ENCODE measurements at regions not wholly inside any gene's neighbourhood (a gene's known extent, or its start where the extent isn't known, plus 50 kb on each side); places are given as distances from the start of the nearest gene placed in this dataset.

DNA sequence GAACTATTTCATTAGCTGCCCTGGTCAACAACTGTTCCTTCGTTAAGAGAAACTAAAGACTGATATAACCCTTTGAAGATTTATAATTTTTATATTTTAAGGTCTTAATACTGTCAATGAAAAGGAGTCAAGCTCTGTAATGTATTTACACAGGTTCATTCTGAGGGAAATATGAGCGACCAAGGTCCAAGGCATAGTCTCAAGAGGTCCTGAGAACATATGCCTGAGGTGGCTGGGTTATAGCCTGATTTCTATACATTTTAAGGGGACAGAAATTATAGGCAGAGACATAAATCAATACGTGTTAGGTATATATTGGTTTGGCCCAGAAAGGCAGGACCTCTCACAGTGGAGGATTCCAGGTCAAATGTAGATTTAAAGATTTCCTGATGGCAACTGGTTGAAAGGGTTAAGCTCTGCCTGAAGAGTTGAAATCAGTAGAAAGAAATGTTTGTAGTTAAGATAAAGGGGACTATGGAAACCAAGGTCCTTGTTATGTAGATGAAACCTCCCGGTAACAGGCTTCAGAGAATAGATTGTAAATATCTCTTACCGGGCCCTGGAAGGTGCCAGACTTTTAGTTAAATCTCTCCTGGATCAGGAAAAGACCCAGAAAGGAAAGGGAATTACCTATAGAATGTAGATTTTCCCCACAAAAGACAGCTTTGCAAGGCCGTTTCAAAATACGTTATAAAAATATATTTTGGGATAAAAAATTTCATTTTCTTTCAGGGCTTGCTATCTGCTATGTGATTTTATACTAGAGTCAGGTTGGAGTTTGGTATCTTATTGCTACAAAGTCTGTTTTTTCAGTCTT is 107.3 kb upstream of the PRLR start:
- Histone ChIP-seq H3K9me2 (replicated peaks; ENCODE audit: insufficient read depth, low read length) (no peaks in the 10 kb centered on the region), H3F3A (ENCODE audit: insufficient read depth, low read length) (no peaks in the 10 kb centered on the region), H3K27me3 (replicated peaks; ENCODE audit: insufficient read depth, low read length) (no peaks in the 10 kb centered on the region), H4K20me1 (ENCODE audit: insufficient read depth, low read length) (no peaks in the 10 kb centered on the region), H3K27ac (ENCODE audit: low read length) (no peak overlapping the region), H3K4me3 (ENCODE audit: low read length) (no peak overlapping the region), H3K79me2 (ENCODE audit: low read length) (no peaks in the 10 kb centered on the region), H3K9me3 (replicated peaks; ENCODE audit: insufficient read depth, low read length) (no peaks in the 10 kb centered on the region), H3K36me3 (replicated peaks; ENCODE audit: insufficient read depth, low read length) (no peaks in the 10 kb centered on the region), H3K4me2 (ENCODE audit: low read depth, low read length) (no peak overlapping the region), H2AFZ (ENCODE audit: low read length) (no peak overlapping the region), H3K9ac (ENCODE audit: low read length) (no peak overlapping the region), H3K4me1 (ENCODE audit: low read length) (no peaks in the 10 kb centered on the region)
- DNase-seq: no peak
- TF ChIP-seq EZH2phosphoT487 (IDR thresholded peaks at IDR 0.05; ENCODE audit: low read length): no peak

DNA sequence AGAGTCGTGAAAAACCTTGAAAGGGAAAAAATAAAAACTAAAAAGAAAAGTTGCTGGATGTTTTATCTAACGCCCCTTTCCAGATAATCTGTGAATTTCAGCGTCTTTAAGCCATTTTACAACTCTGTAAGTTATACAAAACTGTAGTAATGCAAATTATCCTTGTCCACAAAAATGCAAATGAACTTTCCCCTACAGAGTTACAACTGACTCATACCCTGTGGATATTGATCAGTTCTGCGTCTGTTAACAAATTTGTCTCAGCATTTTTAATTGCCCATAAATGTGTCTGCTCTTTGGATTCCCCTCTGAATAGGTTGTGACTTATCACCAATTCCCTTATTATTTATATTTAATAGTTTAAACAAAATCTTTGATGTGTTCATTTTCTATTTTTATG is 105.9 kb upstream of the PRLR start:
- Histone ChIP-seq H4K20me1 (ENCODE audit: insufficient read depth, low read length) (no peaks in the 10 kb centered on the region), H3F3A (ENCODE audit: insufficient read depth, low read length) (no peaks in the 10 kb centered on the region), H3K9me2 (replicated peaks; ENCODE audit: insufficient read depth, low read length) (no peaks in the 10 kb centered on the region), H3K9ac (ENCODE audit: low read length) (no peak overlapping the region), H3K36me3 (replicated peaks; ENCODE audit: insufficient read depth, low read length) (no peaks in the 10 kb centered on the region), H3K4me2 (ENCODE audit: low read depth, low read length) (no peak overlapping the region), H3K27me3 (replicated peaks; ENCODE audit: insufficient read depth, low read length) (no peaks in the 10 kb centered on the region), H3K79me2 (ENCODE audit: low read length) (no peaks in the 10 kb centered on the region), H3K9me3 (replicated peaks; ENCODE audit: insufficient read depth, low read length) (no peaks in the 10 kb centered on the region), H3K4me1 (ENCODE audit: low read length) (no peaks in the 10 kb centered on the region), H2AFZ (ENCODE audit: low read length) (no peak overlapping the region), H3K27ac (ENCODE audit: low read length) (no peak overlapping the region), H3K4me3 (ENCODE audit: low read length) (no peak overlapping the region)
- DNase-seq: no peak
- TF ChIP-seq EZH2phosphoT487 (IDR thresholded peaks at IDR 0.05; ENCODE audit: low read length) (no peak), EZH2 (optimal IDR thresholded peaks at IDR 0.05; ENCODE audit: low read depth, low read length) (no peak)
- TF ChIP-seq, protein P1, sequence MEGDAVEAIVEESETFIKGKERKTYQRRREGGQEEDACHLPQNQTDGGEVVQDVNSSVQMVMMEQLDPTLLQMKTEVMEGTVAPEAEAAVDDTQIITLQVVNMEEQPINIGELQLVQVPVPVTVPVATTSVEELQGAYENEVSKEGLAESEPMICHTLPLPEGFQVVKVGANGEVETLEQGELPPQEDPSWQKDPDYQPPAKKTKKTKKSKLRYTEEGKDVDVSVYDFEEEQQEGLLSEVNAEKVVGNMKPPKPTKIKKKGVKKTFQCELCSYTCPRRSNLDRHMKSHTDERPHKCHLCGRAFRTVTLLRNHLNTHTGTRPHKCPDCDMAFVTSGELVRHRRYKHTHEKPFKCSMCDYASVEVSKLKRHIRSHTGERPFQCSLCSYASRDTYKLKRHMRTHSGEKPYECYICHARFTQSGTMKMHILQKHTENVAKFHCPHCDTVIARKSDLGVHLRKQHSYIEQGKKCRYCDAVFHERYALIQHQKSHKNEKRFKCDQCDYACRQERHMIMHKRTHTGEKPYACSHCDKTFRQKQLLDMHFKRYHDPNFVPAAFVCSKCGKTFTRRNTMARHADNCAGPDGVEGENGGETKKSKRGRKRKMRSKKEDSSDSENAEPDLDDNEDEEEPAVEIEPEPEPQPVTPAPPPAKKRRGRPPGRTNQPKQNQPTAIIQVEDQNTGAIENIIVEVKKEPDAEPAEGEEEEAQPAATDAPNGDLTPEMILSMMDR (IDR thresholded peaks at IDR 0.05; ENCODE audit: low read length): no peak

DNA sequence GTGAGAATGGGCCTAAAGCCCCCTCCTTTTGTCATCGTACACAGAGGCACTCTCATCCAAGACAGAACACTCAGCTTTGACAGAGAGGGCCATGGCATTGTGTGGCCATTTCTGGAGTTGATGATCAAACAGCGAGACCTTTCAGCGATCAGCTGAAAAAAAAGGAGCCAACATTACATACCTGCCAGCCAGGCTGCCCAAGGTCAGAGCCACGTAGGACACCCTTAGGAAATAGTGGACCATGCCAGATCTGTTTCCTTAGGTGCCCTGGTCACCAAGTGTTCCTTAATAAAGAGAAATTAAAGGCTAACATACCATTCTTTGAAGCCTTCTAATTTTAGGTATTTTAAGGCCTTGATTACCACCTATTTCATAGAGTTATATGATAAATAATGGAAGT is 105.5 kb upstream of the PRLR start:
- H3K36me3 ChIP-seq (replicated peaks; ENCODE audit: insufficient read depth, low read length): no peaks in the 10 kb centered on the region
- no peaks in the 10 kb centered on the region for H3F3A ChIP-seq (ENCODE audit: insufficient read depth, low read length)
- H3K27ac ChIP-seq (ENCODE audit: low read length): no peak overlapping the region
- H3K4me2 ChIP-seq (ENCODE audit: low read depth, low read length): no peak overlapping the region
- no peaks in the 10 kb centered on the region for H3K79me2 ChIP-seq (ENCODE audit: low read length)
- H4K20me1 ChIP-seq (ENCODE audit: insufficient read depth, low read length): no peaks in the 10 kb centered on the region
- H3K9ac ChIP-seq (ENCODE audit: low read length): no peak overlapping the region
- TF ChIP-seq, protein P1 (IDR thresholded peaks at IDR 0.05; ENCODE audit: low read length): no peak
- TF ChIP-seq EZH2phosphoT487 (IDR thresholded peaks at IDR 0.05; ENCODE audit: low read length): no peak
- TF ChIP-seq EZH2 (optimal IDR thresholded peaks at IDR 0.05; ENCODE audit: low read depth, low read length): no peak
- H3K4me3 ChIP-seq (ENCODE audit: low read length): no peak overlapping the region
- no peak for DNase-seq
- H3K9me3 ChIP-seq (replicated peaks; ENCODE audit: insufficient read depth, low read length): no peaks in the 10 kb centered on the region
- no peaks in the 10 kb centered on the region for H3K27me3 ChIP-seq (replicated peaks; ENCODE audit: insufficient read depth, low read length)
- H3K9me2 ChIP-seq (replicated peaks; ENCODE audit: insufficient read depth, low read length): no peaks in the 10 kb centered on the region
- no peak overlapping the region for H2AFZ ChIP-seq (ENCODE audit: low read length)
- no peaks in the 10 kb centered on the region for H3K4me1 ChIP-seq (ENCODE audit: low read length)

DNA sequence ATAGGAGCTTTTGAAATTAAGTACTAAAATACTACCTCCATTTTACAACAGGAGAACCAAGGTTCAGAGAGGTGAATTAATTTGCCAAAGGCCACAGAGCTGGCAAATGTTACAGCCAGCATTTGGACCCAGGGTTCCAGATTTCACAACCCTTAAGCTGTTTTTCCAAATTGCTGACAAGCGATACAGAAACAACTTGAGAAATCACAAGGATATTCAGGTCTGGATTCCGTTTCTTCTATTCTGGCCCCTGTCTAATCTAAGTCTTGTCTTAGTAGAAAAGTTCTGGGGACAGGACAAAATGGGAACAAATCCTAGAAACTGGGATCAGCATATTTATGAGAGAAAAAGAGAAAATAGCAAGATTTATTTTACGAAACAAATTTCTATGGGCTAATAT is 103.1 kb upstream of the PRLR start:
- Histone ChIP-seq H3K36me3 (replicated peaks; ENCODE audit: insufficient read depth, low read length) (no peaks in the 10 kb centered on the region), H3K27me3 (replicated peaks; ENCODE audit: insufficient read depth, low read length) (no peaks in the 10 kb centered on the region), H3K9me2 (replicated peaks; ENCODE audit: insufficient read depth, low read length) (no peaks in the 10 kb centered on the region), H3K9ac (ENCODE audit: low read length) (no peak overlapping the region), H4K20me1 (ENCODE audit: insufficient read depth, low read length) (no peaks in the 10 kb centered on the region), H3K4me2 (ENCODE audit: low read depth, low read length) (no peak overlapping the region), H3K27ac (ENCODE audit: low read length) (no peak overlapping the region), H3F3A (ENCODE audit: insufficient read depth, low read length) (no peaks in the 10 kb centered on the region), H3K4me1 (ENCODE audit: low read length) (no peaks in the 10 kb centered on the region), H3K9me3 (replicated peaks; ENCODE audit: insufficient read depth, low read length) (no peaks in the 10 kb centered on the region), H2AFZ (ENCODE audit: low read length) (no peak overlapping the region), H3K79me2 (ENCODE audit: low read length) (no peaks in the 10 kb centered on the region), H3K4me3 (ENCODE audit: low read length) (no peak overlapping the region)
- TF ChIP-seq EZH2 (optimal IDR thresholded peaks at IDR 0.05; ENCODE audit: low read depth, low read length): no peak
- DNase-seq: no peak
